ENCODE measurements at regions not wholly inside any gene's neighbourhood (a gene's known extent, or its start where the extent isn't known, plus 50 kb on each side); places are given as distances from the start of the nearest gene placed in this dataset.
A peak's percentile ranks its signal among the peaks of the same experiment; 100 is the strongest.

- Mint-ChIP-seq H3K27ac (no peak overlapping the region), H3K9me3 (peaks cover 0 to 6% (median 0%) of the 10 kb centered on the region in 7 donors), H3K27me3 (no peaks in the 10 kb centered on the region), H3K4me3 (no peak overlapping the region), H3K36me3 (no peaks in the 10 kb centered on the region), H3K4me1 (no peaks in the 10 kb centered on the region)
- Histone ChIP-seq H3K9me3 (ENCODE audit: control insufficient read depth in 2 of 2, low read length in 2 of 2) (no peaks in the 10 kb centered on the region), H3K27me3 (ENCODE audit: control insufficient read depth, insufficient read depth, low read length) (no peaks in the 10 kb centered on the region), H3K4me3 (ENCODE audit: low read depth, low read length) (no peak overlapping the region), H3K4me1 (ENCODE audit: control insufficient read depth, insufficient read depth, low read length, poor library complexity, severe bottlenecking) (no peaks in the 10 kb centered on the region), H3K36me3 (ENCODE audit: control insufficient read depth, insufficient read depth, low read length) (no peaks in the 10 kb centered on the region), H3K27ac (ENCODE audit: insufficient read depth, low read length, poor library complexity, severe bottlenecking) (no peak overlapping the region)
- DNase-seq (no peak), ATAC-seq (ENCODE audit: low read depth in 2 of 2) (no peak)
Observed at GRCh38 chr11:15500643-15501042, 385.9 kb downstream of the INSC start.

- Histone ChIP-seq H3K4me3 (ENCODE audit: low read depth, low read length) (no peak overlapping the region), H3K9me3 (ENCODE audit: control insufficient read depth in 2 of 2, low read length in 2 of 2) (no peaks in the 10 kb centered on the region), H3K27me3 (ENCODE audit: control insufficient read depth, insufficient read depth, low read length) (no peaks in the 10 kb centered on the region), H3K27ac (ENCODE audit: insufficient read depth, low read length, poor library complexity, severe bottlenecking) (no peak overlapping the region), H3K36me3 (ENCODE audit: control insufficient read depth, insufficient read depth, low read length) (no peaks in the 10 kb centered on the region), H3K4me1 (ENCODE audit: control insufficient read depth, insufficient read depth, low read length, poor library complexity, severe bottlenecking) (no peaks in the 10 kb centered on the region)
- no peak overlapping the region for H3K27ac Mint-ChIP-seq
- no peaks in the 10 kb centered on the region for H3K36me3 Mint-ChIP-seq
- no peaks in the 10 kb centered on the region for H3K4me1 Mint-ChIP-seq
- no peaks in the 10 kb centered on the region for H3K27me3 Mint-ChIP-seq
- H3K4me3 Mint-ChIP-seq: no peak overlapping the region
- DNase-seq: no peak
- ATAC-seq (ENCODE audit: low read depth in 2 of 2): no peak
- peaks cover 0 to 8% (median 0%) of the 10 kb centered on the region in 7 donors for H3K9me3 Mint-ChIP-seq
Observed at GRCh38 chr11:15501566-15501965, 386.8 kb downstream of the INSC start.

DNA sequence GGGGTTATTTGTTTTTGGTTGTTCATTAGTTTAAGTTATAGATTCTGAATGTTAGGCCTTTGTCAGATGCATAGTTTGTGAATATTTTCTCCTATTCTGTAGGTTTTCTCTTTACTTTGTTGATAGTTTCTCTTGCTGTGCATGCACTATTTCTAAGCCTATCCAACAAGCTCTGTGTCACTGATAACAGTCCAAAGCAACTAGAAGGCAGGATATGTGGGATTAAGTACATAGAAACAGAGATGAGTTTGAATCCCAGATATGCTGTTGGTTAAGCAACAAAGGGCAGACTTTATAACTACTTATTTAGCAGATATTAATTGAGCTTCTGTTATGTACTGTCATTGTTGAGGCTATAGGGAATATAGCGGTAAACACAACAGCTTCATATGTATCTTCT is 390.4 kb downstream of the INSC start:
- H3K36me3 ChIP-seq (ENCODE audit: control insufficient read depth, insufficient read depth, low read length): no peaks in the 10 kb centered on the region
- ATAC-seq (ENCODE audit: low read depth in 2 of 2) (no peak), DNase-seq (no peak)
- H3K36me3 Mint-ChIP-seq: no peaks in the 10 kb centered on the region
- H3K4me1 Mint-ChIP-seq: no peaks in the 10 kb centered on the region
- no peak overlapping the region for H3K4me3 Mint-ChIP-seq
- H3K9me3 ChIP-seq (ENCODE audit: control insufficient read depth in 2 of 2, low read length in 2 of 2): no peaks in the 10 kb centered on the region
- H3K27me3 Mint-ChIP-seq: no peaks in the 10 kb centered on the region
- H3K27ac ChIP-seq (ENCODE audit: insufficient read depth, low read length, poor library complexity, severe bottlenecking): no peak overlapping the region
- H3K9me3 Mint-ChIP-seq: peaks cover 0 to 16% (median 0%) of the 10 kb centered on the region in 7 donors
- H3K27ac Mint-ChIP-seq: no peak overlapping the region
- no peaks in the 10 kb centered on the region for H3K4me1 ChIP-seq (ENCODE audit: control insufficient read depth, insufficient read depth, low read length, poor library complexity, severe bottlenecking)
- no peaks in the 10 kb centered on the region for H3K27me3 ChIP-seq (ENCODE audit: control insufficient read depth, insufficient read depth, low read length)
- H3K4me3 ChIP-seq (ENCODE audit: low read depth, low read length): no peak overlapping the region

- no peaks in the 10 kb centered on the region for H3K9me3 ChIP-seq (ENCODE audit: control insufficient read depth in 2 of 2, low read length in 2 of 2)
- Mint-ChIP-seq H3K9me3 (peaks cover 0 to 13% (median 2%) of the 10 kb centered on the region in 7 donors), H3K4me1 (no peaks in the 10 kb centered on the region), H3K27ac (no peak overlapping the region), H3K27me3 (no peaks in the 10 kb centered on the region), H3K4me3 (no peak overlapping the region), H3K36me3 (no peaks in the 10 kb centered on the region)
- no peaks in the 10 kb centered on the region for H3K27me3 ChIP-seq (ENCODE audit: control insufficient read depth, insufficient read depth, low read length)
- no peaks in the 10 kb centered on the region for H3K36me3 ChIP-seq (ENCODE audit: control insufficient read depth, insufficient read depth, low read length)
- no peak overlapping the region for H3K4me3 ChIP-seq (ENCODE audit: low read depth, low read length)
- H3K27ac ChIP-seq (ENCODE audit: insufficient read depth, low read length, poor library complexity, severe bottlenecking): no peak overlapping the region
- no peak for ATAC-seq (ENCODE audit: low read depth in 2 of 2)
- H3K4me1 ChIP-seq (ENCODE audit: control insufficient read depth, insufficient read depth, low read length, poor library complexity, severe bottlenecking): no peaks in the 10 kb centered on the region
- no peak for DNase-seq
Observed at GRCh38 chr11:15507592-15507991, 392.9 kb downstream of the INSC start.

DNA sequence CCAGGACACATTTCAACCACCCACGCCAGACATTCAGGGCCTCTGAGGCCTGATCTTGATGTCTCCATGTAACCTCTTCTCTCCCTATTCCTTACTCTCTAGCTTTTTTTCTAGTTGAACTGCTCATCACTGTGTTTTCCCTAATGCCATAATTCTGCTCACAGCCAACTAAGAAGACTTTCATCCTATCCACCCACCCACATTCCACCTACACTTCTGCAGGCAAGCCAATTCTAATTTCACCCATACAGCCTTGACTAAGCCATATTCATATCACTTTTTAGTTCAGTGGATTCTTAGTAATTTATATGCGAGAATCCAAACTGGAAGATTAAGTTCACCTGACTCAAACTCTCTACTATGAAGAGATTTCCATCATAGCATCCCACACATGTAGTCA is 394.4 kb downstream of the INSC start:
- Mint-ChIP-seq H3K27ac (no peak overlapping the region), H3K9me3 (peaks cover 0 to 13% (median 2%) of the 10 kb centered on the region in 7 donors), H3K27me3 (no peaks in the 10 kb centered on the region), H3K36me3 (no peaks in the 10 kb centered on the region), H3K4me3 (no peak overlapping the region), H3K4me1 (no peaks in the 10 kb centered on the region)
- H3K27ac ChIP-seq (ENCODE audit: insufficient read depth, low read length, poor library complexity, severe bottlenecking): no peak overlapping the region
- ATAC-seq (ENCODE audit: low read depth in 2 of 2) (no peak), DNase-seq (no peak)
- no peaks in the 10 kb centered on the region for H3K27me3 ChIP-seq (ENCODE audit: control insufficient read depth, insufficient read depth, low read length)
- H3K4me1 ChIP-seq (ENCODE audit: control insufficient read depth, insufficient read depth, low read length, poor library complexity, severe bottlenecking): no peaks in the 10 kb centered on the region
- H3K9me3 ChIP-seq (ENCODE audit: control insufficient read depth in 2 of 2, low read length in 2 of 2): no peaks in the 10 kb centered on the region
- no peak overlapping the region for H3K4me3 ChIP-seq (ENCODE audit: low read depth, low read length)
- H3K36me3 ChIP-seq (ENCODE audit: control insufficient read depth, insufficient read depth, low read length): no peaks in the 10 kb centered on the region

DNA sequence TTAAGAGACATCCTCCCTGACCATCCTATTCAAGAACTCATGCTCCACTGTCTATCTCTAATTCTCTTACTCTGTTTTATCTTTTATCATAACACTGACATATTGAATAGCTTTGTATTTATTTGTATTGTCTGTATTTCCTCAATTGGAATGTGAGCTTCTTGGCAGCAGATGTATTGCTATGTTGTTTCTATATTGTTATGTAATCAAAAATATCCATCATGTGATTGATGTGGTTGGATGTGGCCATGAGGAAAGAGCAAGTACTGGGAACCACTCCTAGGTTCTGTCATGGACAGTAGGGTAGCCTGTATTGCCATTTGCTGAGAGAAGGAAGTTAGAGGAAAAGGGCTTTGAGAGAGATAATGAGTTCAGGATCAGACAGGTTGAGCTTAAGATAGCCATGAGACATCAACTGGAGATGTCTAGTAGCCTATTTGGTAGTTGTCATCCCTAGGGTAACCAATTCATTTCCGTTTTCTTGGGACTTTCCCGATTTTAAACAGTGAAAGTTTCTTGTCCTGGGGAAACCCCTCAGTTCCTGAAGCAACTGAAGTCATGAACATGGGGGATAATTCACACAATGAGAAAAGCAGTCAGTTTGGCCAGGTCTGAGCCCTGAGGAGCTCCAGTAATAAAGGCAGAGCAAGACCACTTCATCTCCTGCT is 404.5 kb downstream of the INSC start:
- Histone ChIP-seq H3K27me3 (ENCODE audit: control insufficient read depth, insufficient read depth, low read length) (no peaks in the 10 kb centered on the region), H3K27ac (ENCODE audit: insufficient read depth, low read length, poor library complexity, severe bottlenecking) (no peak overlapping the region), H3K4me1 (ENCODE audit: control insufficient read depth, insufficient read depth, low read length, poor library complexity, severe bottlenecking) (no peaks in the 10 kb centered on the region), H3K9me3 (ENCODE audit: control insufficient read depth in 2 of 2, low read length in 2 of 2) (no peaks in the 10 kb centered on the region), H3K4me3 (ENCODE audit: low read depth, low read length) (no peak overlapping the region), H3K36me3 (ENCODE audit: control insufficient read depth, insufficient read depth, low read length) (no peaks in the 10 kb centered on the region)
- no peak overlapping the region for H3K27ac Mint-ChIP-seq
- no peaks in the 10 kb centered on the region for H3K27me3 Mint-ChIP-seq
- peak overlapping the region in 1 of 4 donors; percentile 45 for H3K4me3 Mint-ChIP-seq
- ATAC-seq (ENCODE audit: low read depth in 2 of 2): no peak
- H3K4me1 Mint-ChIP-seq: no peaks in the 10 kb centered on the region
- H3K36me3 Mint-ChIP-seq: no peaks in the 10 kb centered on the region
- peaks cover 0 to 14% (median 9%) of the 10 kb centered on the region in 7 donors for H3K9me3 Mint-ChIP-seq
- DNase-seq: no peak

GRCh38 chr11:15519911-15520310 is 405.2 kb downstream of the INSC start:
- DNase-seq (no peak), ATAC-seq (ENCODE audit: low read depth in 2 of 2) (no peak)
- no peaks in the 10 kb centered on the region for H3K27me3 Mint-ChIP-seq
- Histone ChIP-seq H3K36me3 (ENCODE audit: control insufficient read depth, insufficient read depth, low read length) (no peaks in the 10 kb centered on the region), H3K4me3 (ENCODE audit: low read depth, low read length) (no peak overlapping the region), H3K27me3 (ENCODE audit: control insufficient read depth, insufficient read depth, low read length) (no peaks in the 10 kb centered on the region), H3K4me1 (ENCODE audit: control insufficient read depth, insufficient read depth, low read length, poor library complexity, severe bottlenecking) (no peaks in the 10 kb centered on the region), H3K27ac (ENCODE audit: insufficient read depth, low read length, poor library complexity, severe bottlenecking) (no peak overlapping the region), H3K9me3 (ENCODE audit: control insufficient read depth in 2 of 2, low read length in 2 of 2) (no peaks in the 10 kb centered on the region)
- no peaks in the 10 kb centered on the region for H3K36me3 Mint-ChIP-seq
- H3K27ac Mint-ChIP-seq: no peak overlapping the region
- peaks cover 0 to 14% (median 7%) of the 10 kb centered on the region in 7 donors for H3K9me3 Mint-ChIP-seq
- H3K4me1 Mint-ChIP-seq: no peaks in the 10 kb centered on the region
- H3K4me3 Mint-ChIP-seq: no peak overlapping the region

DNA sequence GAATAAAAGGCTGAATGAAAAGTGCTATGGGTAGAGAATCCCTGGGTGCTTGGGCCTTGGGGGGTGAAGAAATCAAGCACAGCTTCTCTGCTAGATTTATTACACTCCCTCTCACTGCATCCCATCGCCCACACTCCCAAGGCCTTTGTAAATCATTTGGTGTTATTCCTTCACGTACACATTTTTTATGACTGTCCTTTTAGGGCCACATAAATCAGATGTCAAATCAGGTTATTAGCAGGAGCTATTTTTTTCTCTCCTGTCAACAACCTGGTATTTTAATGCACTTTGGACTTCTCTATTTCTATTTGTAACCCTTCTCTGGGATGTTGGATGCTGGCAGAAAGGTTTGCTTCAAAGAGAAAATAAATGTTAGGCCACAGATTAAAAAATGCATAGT is 408.8 kb downstream of the INSC start:
- Histone ChIP-seq H3K36me3 (ENCODE audit: control insufficient read depth, insufficient read depth, low read length) (no peaks in the 10 kb centered on the region), H3K27me3 (ENCODE audit: control insufficient read depth, insufficient read depth, low read length) (no peaks in the 10 kb centered on the region), H3K4me3 (ENCODE audit: low read depth, low read length) (no peak overlapping the region), H3K4me1 (ENCODE audit: control insufficient read depth, insufficient read depth, low read length, poor library complexity, severe bottlenecking) (no peaks in the 10 kb centered on the region), H3K9me3 (ENCODE audit: control insufficient read depth in 2 of 2, low read length in 2 of 2) (peaks cover 5 to 14% of the 10 kb centered on the region in 2 experiments), H3K27ac (ENCODE audit: insufficient read depth, low read length, poor library complexity, severe bottlenecking) (no peak overlapping the region)
- Mint-ChIP-seq H3K9me3 (peaks cover 1 to 21% (median 8%) of the 10 kb centered on the region in 7 donors), H3K4me1 (no peaks in the 10 kb centered on the region), H3K27ac (no peak overlapping the region), H3K27me3 (no peaks in the 10 kb centered on the region), H3K4me3 (no peak overlapping the region), H3K36me3 (no peaks in the 10 kb centered on the region)
- DNase-seq: no peak
- ATAC-seq (ENCODE audit: low read depth in 2 of 2): no peak

Measured in CD4-positive, CD25-positive, alpha-beta regulatory T cell (primary cell).